GM12892 (cell line): ENCODE measurements at regions not wholly inside any gene's neighbourhood (a gene's known extent, or its start where the extent isn't known, plus 50 kb on each side); places are given as distances from the start of the nearest gene placed in this dataset.

Experiments used
- POLR2A ChIP-seq: IDR thresholded peaks from 2 replicates; pipeline ENCODE4 v1.6.1; 2011; ENCODE audit warnings: low read depth, low read length, control low read depth
- POLR2AphosphoS5 ChIP-seq: IDR thresholded peaks from 2 replicates; pipeline ENCODE4 v1.6.1; 2011; ENCODE audit warnings: low read depth, low read length, control low read depth

- no peak for TF ChIP-seq POLR2AphosphoS5
- no peak for TF ChIP-seq POLR2A
Observed at GRCh38 chr11:13826505-13827278, 135.8 kb upstream of the SPON1 start.
